PC-9 (cell line): ENCODE measurements at regions not wholly inside any gene's neighbourhood (a gene's known extent, or its start where the extent isn't known, plus 50 kb on each side); places are given as distances from the start of the nearest gene placed in this dataset.
"Not testable (repeated sequence)": the region's sequence is repeated elsewhere in the genome, so short reads cannot be mapped to it uniquely, and the experiment has no call there.

ENCODE experiments used
- BruUV-seq: library from RNA; stranded (reverse); fragments of 400-500 nt; replicated peaks from 2 replicates; lab custom pipeline; 2021; lab: Mats Ljungman, UMichigan
- CTCF ChIA-PET: fragments of 300-600 bp; sonication (Branson Sonifier 250); formaldehyde crosslinking; loops from one replicate; lab custom pipeline; 2022; ENCODE audit warnings: antibody characterized with exemption; lab: Charles Lee
- POLR2A ChIA-PET: fragments of 300-600 bp; sonication (Branson Sonifier 250); formaldehyde crosslinking; loops from one replicate; lab custom pipeline; 2022; ENCODE audit warnings: antibody characterized with exemption; ENCODE audit not compliant: unreplicated experiment; lab: Charles Lee
- DNase-seq, 2 experiments: peaks; one replicate each; pipeline versions ENCODE4 v3.0.0 to v3.0.0-alpha.2; 2015 to 2022; ENCODE audit warnings: mixed read lengths in 1 of 2
- H2AFZ ChIP-seq: fragments of 200-600 bp; sonication (generic); 2 replicates; pipeline ENCODE4 v1.8.1; 2017; ENCODE audit warnings: antibody characterized with exemption
- H3F3A ChIP-seq: fragments of 200-600 bp; sonication (generic); 2 replicates; pipeline ENCODE4 v1.8.1; 2017; ENCODE audit warnings: antibody characterized with exemption, mild to moderate bottlenecking, low read depth; ENCODE audit not compliant: insufficient read depth
- H3K27ac ChIP-seq: fragments of 200-600 bp; sonication (generic); 2 replicates; pipeline ENCODE4 v1.6.1; 2016; ENCODE audit warnings: mixed run types
- H3K27me3 ChIP-seq: fragments of 200-600 bp; sonication (generic); 2 replicates; pipeline ENCODE4 v1.6.1; 2016; ENCODE audit warnings: low read depth, mixed run types; ENCODE audit not compliant: insufficient read depth
- H3K36me3 ChIP-seq: fragments of 200-600 bp; sonication (generic); 2 replicates; pipeline ENCODE4 v1.6.1; 2016; ENCODE audit warnings: low read depth, mixed run types
- H3K4me1 ChIP-seq: fragments of 200-600 bp; sonication (generic); replicated peaks from 2 replicates; pipeline ENCODE4 v1.6.1; 2016; ENCODE audit warnings: mixed run types; ENCODE audit not compliant: insufficient read depth
- H3K4me2 ChIP-seq: fragments of 200-600 bp; sonication (generic); 2 replicates; pipeline ENCODE4 v1.6.1; 2017; ENCODE audit warnings: mixed run types
- H3K4me3 ChIP-seq: fragments of 200-600 bp; sonication (generic); 2 replicates; pipeline ENCODE4 v1.6.1; 2016; ENCODE audit warnings: mixed run types
- H3K79me2 ChIP-seq: fragments of 200-600 bp; sonication (generic); 2 replicates; pipeline ENCODE4 v1.6.1; 2017; ENCODE audit warnings: low read depth, mixed run types
- H3K9me2 ChIP-seq: fragments of 200-600 bp; sonication (generic); 2 replicates; pipeline ENCODE4 v1.8.1; 2017; ENCODE audit warnings: mild to moderate bottlenecking; ENCODE audit not compliant: insufficient read depth
- H3K9me3 ChIP-seq: fragments of 200-600 bp; sonication (generic); 2 replicates; pipeline ENCODE4 v1.8.1; 2016; ENCODE audit warnings: low read depth; ENCODE audit not compliant: insufficient read depth
- H4K20me1 ChIP-seq: fragments of 200-600 bp; sonication (generic); 2 replicates; pipeline ENCODE4 v1.8.1; 2017; ENCODE audit not compliant: insufficient read depth
- CTCF ChIP-seq: fragments of 200-600 bp; sonication (generic); conservative IDR thresholded peaks from 2 replicates; pipeline ENCODE4 v1.6.1; 2017; ENCODE audit warnings: mixed run types, antibody characterized with exemption, mild to moderate bottlenecking, moderate library complexity
- EZH2 ChIP-seq: fragments of 200-600 bp; sonication (generic); IDR thresholded peaks from 2 replicates; pipeline ENCODE4 v1.8.0; 2017; ENCODE audit warnings: antibody characterized with exemption, low read depth
- intact Hi-C: fragments of 100-400 bp; cut with micrococcal nuclease; formaldehyde crosslinking; loops from one replicate; pipeline ENCODE4 v1.10.0; 2022; ENCODE audit not compliant: unreplicated experiment

GRCh38 chr11:101241160-101241795 lies 111.7 kb upstream of the PGR start:
- no peak overlapping the region for H3K4me3 ChIP-seq
- BruUV-seq, result no TSS peak

GRCh38 chr11:101231207-101231834 lies 101.7 kb upstream of the PGR start:
- H3K4me3 ChIP-seq, DNase-seq, H3K4me1 ChIP-seq, H2AFZ ChIP-seq, H3K27ac ChIP-seq, BruUV-seq, H3K27me3 ChIP-seq, H3F3A ChIP-seq, H3K4me2 ChIP-seq, H4K20me1 ChIP-seq, intact Hi-C loops, POLR2A ChIA-PET, H3K9me2 ChIP-seq, CTCF ChIA-PET, H3K9me3 ChIP-seq, H3K79me2 ChIP-seq, H3K36me3 ChIP-seq: not testable (repeated sequence)

More at GRCh38 chr11:101241160-101241795, 111.7 kb upstream of the PGR start:
- Histone ChIP-seq H3K27ac (no peak overlapping the region), H3K79me2 (no peaks in the 10 kb centered on the region), H2AFZ (no peak overlapping the region), H3K9me3 (no peaks in the 10 kb centered on the region), H3F3A (no peaks in the 10 kb centered on the region), H3K4me1 (no peaks in the 10 kb centered on the region), H3K4me2 (no peak overlapping the region), H3K27me3 (no peaks in the 10 kb centered on the region), H3K9me2 (no peaks in the 10 kb centered on the region), H4K20me1 (no peaks in the 10 kb centered on the region), H3K36me3 (no peaks in the 10 kb centered on the region)
- ChIA-PET POLR2A (no interaction called here), CTCF (no interaction called here)
- intact Hi-C loops, result no loop called here
- TF ChIP-seq EZH2 (no peak), CTCF (no peak)
- no peak for DNase-seq

DNA sequence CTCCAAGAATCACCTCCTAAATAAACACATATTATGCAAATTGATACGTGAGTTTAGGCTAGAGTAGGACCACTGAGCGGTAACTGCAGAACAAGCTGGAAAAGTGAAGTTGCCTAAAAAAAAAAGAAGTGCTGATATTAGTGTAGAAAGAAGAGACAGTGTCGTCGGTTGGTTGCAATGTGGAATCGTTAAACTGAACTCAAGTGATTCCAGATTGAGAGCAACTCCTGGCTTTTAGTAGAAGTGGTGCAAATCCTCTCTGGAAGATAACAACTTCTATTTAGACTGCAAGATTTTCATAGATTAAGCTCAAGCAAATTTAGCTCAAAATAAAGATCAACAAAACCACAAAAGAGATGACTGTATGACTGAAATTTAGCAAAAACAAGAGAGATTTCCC lies 97.0 kb upstream of the PGR start:
- BruUV-seq, result no TSS peak
- no peak overlapping the region for H2AFZ ChIP-seq
- no peak overlapping the region for H3K4me2 ChIP-seq
- H3K9me2 ChIP-seq, result no peaks in the 10 kb centered on the region
- no peaks in the 10 kb centered on the region for H4K20me1 ChIP-seq
- no peaks in the 10 kb centered on the region for H3K79me2 ChIP-seq
- DNase-seq, result no peak
- ChIA-PET CTCF (interaction anchor here (0.7 kb wide), 1 partner anchor 246 kb away, joined by 3 read pairs; no protein-coding TSS in a partner anchor), POLR2A (no interaction called here)
- TF ChIP-seq EZH2 (no peak), CTCF (no peak)
- no peak overlapping the region for H3K27ac ChIP-seq
- intact Hi-C loops, result no loop called here
- H3K27me3 ChIP-seq, result no peaks in the 10 kb centered on the region
- no peaks in the 10 kb centered on the region for H3K36me3 ChIP-seq
- no peak overlapping the region for H3K4me3 ChIP-seq
- no peaks in the 10 kb centered on the region for H3K9me3 ChIP-seq
- H3K4me1 ChIP-seq, result no peaks in the 10 kb centered on the region
- no peaks in the 10 kb centered on the region for H3F3A ChIP-seq
